OCI-LY7 (cell line): ENCODE measurements at regions not wholly inside any gene's neighbourhood (a gene's known extent, or its start where the extent isn't known, plus 50 kb on each side); places are given as distances from the start of the nearest gene placed in this dataset.

Source experiments
- CTCF ChIP-seq: fragments of 200-600 bp; sonication (generic); conservative IDR thresholded peaks from 2 replicates; pipeline ENCODE4 v1.5.1; 2014; ENCODE audit warnings: mild to moderate bottlenecking, antibody characterized with exemption, low read length, moderate library complexity, mixed read lengths
- EZH2phosphoT487 ChIP-seq: fragments of 200-600 bp; sonication (generic); IDR thresholded peaks from 2 replicates; pipeline ENCODE4 v1.6.1; 2018; ENCODE audit warnings: low read depth, borderline replicate concordance, mild to moderate bottlenecking, mixed run types, antibody characterized with exemption, low read length, moderate library complexity, mixed read lengths

GRCh38 chr7:112908086-112908485 lies 117.9 kb upstream of the TMEM168 start:
- TF ChIP-seq CTCF (no peak), EZH2phosphoT487 (no peak)
